Testis (tissue), 2 donors: ENCODE measurements at regions not wholly inside any gene's neighbourhood (a gene's known extent, or its start where the extent isn't known, plus 50 kb on each side); places are given as distances from the start of the nearest gene placed in this dataset.
"Not testable (repeated sequence)": the region's sequence is repeated elsewhere in the genome, so short reads cannot be mapped to it uniquely, and the experiment has no call there.

Experiments
- CTCF ChIP-seq, 3 experiments: fragments of 450-650 bp in 2 of 3; fragments of 200-600 bp in 1 of 3; sonication (generic) in 1 of 3; IDR thresholded peaks; one replicate each; pipeline ENCODE4 v1.5.1; 2016 to 2019; ENCODE audit warnings: antibody characterized with exemption in 3 of 3, mild to moderate bottlenecking in 2 of 3, moderate library complexity in 1 of 3
- POLR2A ChIP-seq: fragments of 450-650 bp; IDR thresholded peaks from one replicate; pipeline ENCODE4 v1.6.1; 2017; ENCODE audit warnings: antibody characterized with exemption, mild to moderate bottlenecking, moderate library complexity

- not testable (repeated sequence) for TF ChIP-seq CTCF (IDR thresholded peaks at IDR 0.05); POLR2A
These were observed 125.0 kb downstream of the OTOR start for GRCh38 chr20:16873124-16873523.
